ENCODE measurements at regions not wholly inside any gene's neighbourhood (a gene's known extent, or its start where the extent isn't known, plus 50 kb on each side); places are given as distances from the start of the nearest gene placed in this dataset.

DNA sequence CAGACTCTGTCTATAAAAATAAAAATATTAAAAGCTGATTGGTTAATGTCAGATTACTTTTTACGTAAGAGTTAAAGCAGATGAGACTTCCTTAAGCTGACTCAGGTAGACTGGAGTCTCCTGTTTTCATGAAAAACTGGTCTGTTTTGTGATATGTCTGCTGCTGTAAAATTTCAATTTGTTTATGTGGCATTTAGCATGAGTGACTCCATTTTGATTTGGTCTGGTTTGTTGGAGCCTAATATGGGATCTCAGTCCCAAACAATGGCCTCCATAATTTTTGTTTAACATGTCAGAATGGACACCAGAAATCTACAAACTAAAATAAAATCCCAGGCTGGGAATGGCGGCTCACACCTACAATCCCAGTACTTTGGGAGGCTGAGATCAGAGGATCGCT lies 57.8 kb upstream of the LEKR1 start:
- no peak for TF ChIP-seq POLR2A (IDR thresholded peaks at IDR 0.05)
- TF ChIP-seq, protein P1, sequence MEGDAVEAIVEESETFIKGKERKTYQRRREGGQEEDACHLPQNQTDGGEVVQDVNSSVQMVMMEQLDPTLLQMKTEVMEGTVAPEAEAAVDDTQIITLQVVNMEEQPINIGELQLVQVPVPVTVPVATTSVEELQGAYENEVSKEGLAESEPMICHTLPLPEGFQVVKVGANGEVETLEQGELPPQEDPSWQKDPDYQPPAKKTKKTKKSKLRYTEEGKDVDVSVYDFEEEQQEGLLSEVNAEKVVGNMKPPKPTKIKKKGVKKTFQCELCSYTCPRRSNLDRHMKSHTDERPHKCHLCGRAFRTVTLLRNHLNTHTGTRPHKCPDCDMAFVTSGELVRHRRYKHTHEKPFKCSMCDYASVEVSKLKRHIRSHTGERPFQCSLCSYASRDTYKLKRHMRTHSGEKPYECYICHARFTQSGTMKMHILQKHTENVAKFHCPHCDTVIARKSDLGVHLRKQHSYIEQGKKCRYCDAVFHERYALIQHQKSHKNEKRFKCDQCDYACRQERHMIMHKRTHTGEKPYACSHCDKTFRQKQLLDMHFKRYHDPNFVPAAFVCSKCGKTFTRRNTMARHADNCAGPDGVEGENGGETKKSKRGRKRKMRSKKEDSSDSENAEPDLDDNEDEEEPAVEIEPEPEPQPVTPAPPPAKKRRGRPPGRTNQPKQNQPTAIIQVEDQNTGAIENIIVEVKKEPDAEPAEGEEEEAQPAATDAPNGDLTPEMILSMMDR (IDR thresholded peaks at IDR 0.05): no peak
